CD4-positive, alpha-beta T cell treated with Interleukin-4 for 4 hours (primary cell): ENCODE measurements at regions not wholly inside any gene's neighbourhood (a gene's known extent, or its start where the extent isn't known, plus 50 kb on each side); places are given as distances from the start of the nearest gene placed in this dataset.

Experiments used
- DNase-seq: peaks from one replicate; pipeline ENCODE4 v3.0.0-alpha.2; 2020

GRCh38 chr7:124130-124949 lies 68.0 kb upstream of the FAM20C start:
- no peak for DNase-seq

GRCh38 chr7:125061-125475 lies 67.3 kb upstream of the FAM20C start:
- DNase-seq: no peak

- DNase-seq: no peak
These were observed 66.7 kb upstream of the FAM20C start for GRCh38 chr7:125661-126060.

DNA sequence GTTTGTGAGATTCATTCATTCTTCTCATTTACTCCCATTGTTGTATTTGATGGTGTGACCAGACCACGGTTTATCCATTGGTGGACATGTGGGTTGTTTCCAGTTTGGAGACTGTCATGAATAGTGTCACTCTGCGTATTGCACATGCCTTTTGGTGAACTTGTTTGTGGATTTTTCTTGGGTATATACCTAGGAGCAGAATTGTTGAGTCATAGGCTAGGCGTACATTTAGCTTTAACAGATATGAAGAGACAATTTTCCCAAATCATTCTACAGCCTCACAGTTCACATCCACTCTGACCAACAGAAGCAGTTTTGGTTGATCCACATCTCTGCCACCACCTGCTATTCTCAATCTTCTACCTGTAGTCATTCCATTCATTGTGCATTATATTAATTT lies 66.0 kb upstream of the FAM20C start:
- no peak for DNase-seq

DNA sequence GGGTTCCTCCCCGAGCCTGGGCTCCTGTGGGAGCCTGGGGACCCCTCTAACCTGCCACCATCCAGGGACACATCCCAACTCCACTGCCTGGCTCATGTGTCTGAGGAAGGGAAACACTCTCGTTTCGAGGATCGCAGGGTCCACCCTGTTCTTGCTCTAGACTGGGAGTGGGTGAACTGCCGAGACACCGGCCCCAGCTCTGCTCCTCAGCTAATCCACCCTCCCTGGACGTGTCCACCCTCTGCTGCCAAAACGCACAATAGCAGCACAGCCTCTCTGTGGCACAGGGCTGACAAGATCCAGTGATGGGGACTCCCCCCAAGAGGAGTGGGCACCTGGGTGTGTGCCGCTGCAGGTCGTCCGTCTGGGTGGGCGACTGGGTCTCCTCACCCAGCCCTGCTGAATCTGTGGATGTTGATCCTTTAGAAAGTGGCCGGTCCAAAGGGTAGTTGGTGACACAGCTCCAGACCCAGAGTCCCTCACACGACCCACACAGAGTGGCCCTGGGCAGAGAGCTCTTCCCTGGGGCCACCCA lies 65.2 kb upstream of the FAM20C start:
- DNase-seq: no peak

- no peak for DNase-seq
These were observed 63.9 kb upstream of the FAM20C start for GRCh38 chr7:128171-129080.

DNA sequence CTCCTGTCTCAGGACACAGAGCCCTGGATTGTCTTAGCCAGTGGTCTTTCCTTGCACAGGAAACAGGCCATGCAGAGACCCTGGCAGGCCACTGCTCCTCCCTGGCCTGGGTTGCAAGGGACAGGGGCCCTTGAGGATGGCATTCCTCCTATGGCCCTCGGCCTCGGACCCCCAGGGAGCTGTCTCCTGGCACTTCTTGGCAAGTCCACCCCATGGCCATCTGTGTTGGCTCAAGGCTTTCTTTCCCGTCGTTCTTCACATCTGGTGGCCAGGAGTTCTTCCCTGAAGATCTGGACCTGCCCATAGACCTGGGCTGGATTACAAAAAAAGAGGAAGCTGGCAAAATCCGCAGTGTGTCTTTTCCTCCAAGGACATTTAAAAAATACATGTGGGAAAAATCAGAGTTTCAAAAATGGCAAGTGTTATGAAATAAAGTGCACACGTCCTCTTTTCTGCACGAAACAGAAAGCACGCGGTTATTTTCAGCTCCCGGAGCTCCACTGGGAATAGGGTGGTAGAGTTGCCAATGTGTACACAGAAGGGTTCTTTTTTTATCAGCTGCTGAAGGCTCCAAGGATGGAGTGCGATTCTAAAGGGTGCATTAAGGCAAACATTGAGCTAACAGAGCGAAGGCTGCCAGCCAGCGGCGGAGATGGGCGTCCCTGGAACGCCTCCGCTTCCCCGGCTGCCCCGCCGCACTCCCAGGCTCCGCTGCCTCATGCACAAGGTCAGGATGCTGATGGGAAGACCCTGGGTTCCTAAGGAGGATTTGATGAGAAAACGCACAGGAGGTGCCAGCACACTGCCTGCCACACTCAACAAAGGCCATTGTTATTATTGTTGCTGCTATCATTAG lies 62.8 kb upstream of the FAM20C start:
- no peak for DNase-seq

GRCh38 chr7:130222-130572 lies 62.2 kb upstream of the FAM20C start:
- DNase-seq: no peak

- DNase-seq: no peak
These were observed 61.2 kb upstream of the FAM20C start for GRCh38 chr7:130875-131780.

DNA sequence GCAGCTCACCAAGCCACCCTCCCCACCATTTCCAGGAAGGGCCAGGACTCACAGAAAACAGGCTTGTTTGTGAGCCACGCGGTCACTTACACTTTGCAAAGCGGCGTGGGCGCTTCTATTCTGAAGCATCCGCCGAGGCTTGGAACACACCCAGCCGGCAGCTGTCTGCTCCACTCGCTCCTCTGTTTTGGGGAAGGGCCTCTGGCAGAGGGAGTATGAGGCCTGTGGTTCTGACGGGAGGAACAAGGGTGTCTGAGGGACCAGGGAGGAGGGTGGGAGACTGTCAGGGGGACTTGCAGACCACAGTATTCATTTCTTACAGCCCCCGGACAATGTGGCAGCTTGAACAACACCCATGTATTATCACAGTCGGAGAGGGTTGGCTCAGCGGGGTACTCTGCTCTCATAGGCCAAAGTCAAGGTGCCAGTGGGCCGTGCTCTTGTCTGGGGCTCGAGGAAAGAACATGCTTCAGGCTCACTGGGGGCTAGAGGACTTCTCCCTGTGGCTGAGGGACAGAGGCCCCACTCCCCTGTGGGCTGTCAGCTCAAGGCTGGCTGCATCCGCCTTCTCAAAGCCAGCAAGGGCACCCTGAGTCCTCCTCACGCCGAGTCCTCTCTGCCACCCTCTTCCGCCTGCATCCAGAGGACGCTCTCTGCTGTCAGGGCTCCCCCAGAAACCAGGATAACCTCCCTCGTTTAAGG lies 60.4 kb upstream of the FAM20C start:
- no peak for DNase-seq

- no peak for DNase-seq
These were observed 59.5 kb upstream of the FAM20C start for GRCh38 chr7:132899-133298.

DNA sequence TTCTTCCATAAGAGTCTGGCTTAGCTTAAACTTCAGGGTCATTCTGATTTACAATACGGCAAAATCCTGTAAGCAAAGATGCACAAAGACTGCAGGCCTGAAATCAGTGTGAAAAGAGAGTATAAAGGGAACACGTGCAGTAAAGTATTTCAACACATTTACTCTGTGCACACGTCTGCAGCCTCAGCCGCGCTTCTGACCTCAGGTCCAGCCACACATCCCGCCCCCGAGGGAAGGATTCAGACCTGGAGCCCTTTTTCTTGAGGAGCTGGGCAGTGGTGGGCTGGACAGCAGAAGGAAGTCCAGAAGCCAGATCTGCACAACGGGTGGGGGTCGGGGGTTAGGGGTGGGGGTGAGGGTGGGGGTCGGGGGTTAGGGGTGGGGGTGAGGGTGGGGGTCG lies 58.9 kb upstream of the FAM20C start:
- no peak for DNase-seq

DNA sequence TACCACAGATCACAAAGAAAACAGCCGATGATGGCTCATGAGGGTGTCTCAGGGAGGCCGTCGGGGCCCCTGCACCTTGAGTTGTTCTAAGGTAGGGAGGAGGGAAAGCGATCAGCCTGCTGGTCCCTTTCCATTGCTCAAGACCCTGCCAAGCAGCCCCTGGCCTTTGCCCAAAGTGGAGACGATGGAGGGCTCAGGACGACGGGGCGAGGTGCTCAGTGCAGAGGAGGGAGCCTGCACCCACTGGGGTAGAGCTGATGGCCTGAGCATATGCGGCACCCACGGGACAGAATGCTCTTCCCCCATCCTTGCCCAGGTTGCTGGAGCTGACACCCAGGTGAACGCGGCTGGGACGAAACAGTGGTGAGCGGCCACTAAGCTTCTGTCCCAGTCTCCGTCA lies 58.3 kb upstream of the FAM20C start:
- no peak for DNase-seq

DNA sequence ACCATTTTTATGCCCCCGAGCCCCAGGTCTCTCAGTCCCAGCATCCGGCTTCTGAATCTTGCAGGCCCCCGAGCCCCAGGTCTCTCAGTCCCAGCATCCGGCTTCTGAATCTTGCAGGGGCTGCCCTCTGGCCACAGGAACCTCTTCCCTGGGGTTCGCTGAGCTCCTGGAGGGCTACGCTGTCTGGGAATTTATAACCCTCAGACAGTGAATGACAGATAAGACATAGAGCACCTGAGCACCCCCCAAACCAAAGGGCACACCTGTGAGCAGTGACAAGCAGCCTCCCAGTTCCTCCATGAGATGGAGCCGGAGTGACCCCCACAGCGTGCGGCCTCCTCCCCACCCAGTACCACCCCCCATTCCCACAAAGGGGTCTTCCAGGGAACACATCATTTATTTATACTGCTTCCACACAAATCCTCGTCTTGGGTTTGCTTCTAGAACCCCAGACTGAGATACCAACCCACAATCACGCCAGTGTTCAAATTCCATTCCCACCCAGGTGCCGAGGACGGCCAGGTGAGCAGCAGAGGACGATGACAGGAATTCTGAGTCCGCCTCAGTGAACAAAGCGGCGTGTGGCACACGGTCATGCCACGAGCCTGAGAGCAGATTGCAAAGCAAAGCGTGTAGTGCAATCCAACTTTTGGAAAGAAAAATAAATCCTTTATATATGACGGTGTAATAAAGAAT lies 57.7 kb upstream of the FAM20C start:
- DNase-seq: no peak

DNA sequence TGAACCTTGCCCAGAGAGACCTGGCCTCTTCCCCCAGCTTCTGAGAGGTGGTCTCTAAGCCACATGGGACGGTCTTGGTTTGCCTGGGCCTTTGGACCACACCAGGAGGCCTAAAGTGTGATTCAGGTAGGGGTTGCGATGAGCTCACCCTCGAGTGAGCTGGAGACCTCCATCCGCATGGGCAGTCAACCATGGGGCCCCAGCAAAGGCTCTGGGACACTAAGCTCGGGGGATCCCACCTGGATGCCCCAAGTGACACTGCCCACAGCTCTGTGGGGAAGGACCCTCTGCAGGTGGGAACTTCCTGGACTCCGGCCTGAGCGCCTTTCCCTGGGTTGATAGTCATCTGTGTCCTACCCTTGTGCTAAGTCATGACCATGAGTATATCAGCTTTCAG lies 57.1 kb upstream of the FAM20C start:
- no peak for DNase-seq

GRCh38 chr7:135731-136645 lies 56.4 kb upstream of the FAM20C start:
- DNase-seq: no peak

GRCh38 chr7:137094-137891 lies 55.1 kb upstream of the FAM20C start:
- DNase-seq: no peak

DNA sequence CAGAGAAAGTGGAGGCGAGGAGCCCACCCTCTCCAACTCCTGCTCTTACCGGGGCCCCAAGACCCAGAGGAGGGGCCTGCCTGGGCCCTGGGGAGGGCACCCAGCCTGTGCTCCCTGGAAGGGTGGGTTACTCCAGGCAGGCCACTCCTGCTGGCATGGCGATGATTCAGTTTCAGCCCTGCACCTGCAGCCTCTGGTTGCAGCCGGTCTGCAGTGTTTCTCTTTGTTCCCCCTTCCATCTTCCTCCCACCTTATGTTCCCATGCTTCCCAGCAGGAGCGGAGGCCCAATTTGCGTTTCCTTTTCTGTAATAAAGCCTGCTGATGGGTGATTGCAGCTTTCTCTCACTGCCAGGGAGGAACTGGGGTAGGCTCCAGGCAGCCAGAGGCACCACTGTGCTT lies 53.2 kb upstream of the FAM20C start:
- no peak for DNase-seq
